BE2C (cell line): ENCODE measurements at regions not wholly inside any gene's neighbourhood (a gene's known extent, or its start where the extent isn't known, plus 50 kb on each side); places are given as distances from the start of the nearest gene placed in this dataset.

ENCODE experiments used
- DNase-seq: peaks from one replicate; pipeline ENCODE4 v3.0.0-alpha.2; 2020
- H3K27me3 ChIP-seq: fragments of 250-450 bp; sonication (Bioruptor Pico); 2 replicates; pipeline ENCODE4 v1.5.1; 2020; ENCODE audit warnings: mild to moderate bottlenecking
- H3K36me3 ChIP-seq: fragments of 250-450 bp; sonication (Bioruptor Pico); 2 replicates; pipeline ENCODE4 v1.5.1; 2020; ENCODE audit warnings: mild to moderate bottlenecking
- H3K4me1 ChIP-seq: fragments of 250-450 bp; sonication (Bioruptor Pico); 2 replicates; pipeline ENCODE4 v1.5.1; 2020
- H3K4me3 ChIP-seq: 2 replicates; pipeline ENCODE4 v1.5.1; 2011; ENCODE audit warnings: low read depth, low read length
- H3K9me3 ChIP-seq: fragments of 250-450 bp; sonication (Bioruptor Pico); 2 replicates; pipeline ENCODE4 v1.5.1; 2020
- TF ChIP-seq, protein P1 (sequence below): IDR thresholded peaks from 2 replicates; pipeline ENCODE4 v1.5.1; 2012; ENCODE audit warnings: mild to moderate bottlenecking, low read depth, low read length

- TF ChIP-seq, protein P1, sequence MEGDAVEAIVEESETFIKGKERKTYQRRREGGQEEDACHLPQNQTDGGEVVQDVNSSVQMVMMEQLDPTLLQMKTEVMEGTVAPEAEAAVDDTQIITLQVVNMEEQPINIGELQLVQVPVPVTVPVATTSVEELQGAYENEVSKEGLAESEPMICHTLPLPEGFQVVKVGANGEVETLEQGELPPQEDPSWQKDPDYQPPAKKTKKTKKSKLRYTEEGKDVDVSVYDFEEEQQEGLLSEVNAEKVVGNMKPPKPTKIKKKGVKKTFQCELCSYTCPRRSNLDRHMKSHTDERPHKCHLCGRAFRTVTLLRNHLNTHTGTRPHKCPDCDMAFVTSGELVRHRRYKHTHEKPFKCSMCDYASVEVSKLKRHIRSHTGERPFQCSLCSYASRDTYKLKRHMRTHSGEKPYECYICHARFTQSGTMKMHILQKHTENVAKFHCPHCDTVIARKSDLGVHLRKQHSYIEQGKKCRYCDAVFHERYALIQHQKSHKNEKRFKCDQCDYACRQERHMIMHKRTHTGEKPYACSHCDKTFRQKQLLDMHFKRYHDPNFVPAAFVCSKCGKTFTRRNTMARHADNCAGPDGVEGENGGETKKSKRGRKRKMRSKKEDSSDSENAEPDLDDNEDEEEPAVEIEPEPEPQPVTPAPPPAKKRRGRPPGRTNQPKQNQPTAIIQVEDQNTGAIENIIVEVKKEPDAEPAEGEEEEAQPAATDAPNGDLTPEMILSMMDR = no peak
- no peak for DNase-seq
- no peaks in the 10 kb centered on the region; the same call in 1 of the 2 replicates for H3K36me3 ChIP-seq
- no peaks in the 10 kb centered on the region for H3K9me3 ChIP-seq
- H3K27me3 ChIP-seq = no peaks in the 10 kb centered on the region
- no peak overlapping the region for H3K4me3 ChIP-seq
- no peaks in the 10 kb centered on the region for H3K4me1 ChIP-seq
Observed at GRCh38 chr14:84520711-84521338, 1009.1 kb upstream of the FLRT2 start.

- no peaks in the 10 kb centered on the region for H3K27me3 ChIP-seq
- DNase-seq = no peak
- no peaks in the 10 kb centered on the region for H3K9me3 ChIP-seq
- H3K36me3 ChIP-seq = no peaks in the 10 kb centered on the region; the same call in 1 of the 2 replicates
- TF ChIP-seq, protein P1 = no peak
- H3K4me1 ChIP-seq = no peaks in the 10 kb centered on the region
- no peak overlapping the region for H3K4me3 ChIP-seq
Observed at GRCh38 chr14:84523746-84524145, 1006.2 kb upstream of the FLRT2 start.

GRCh38 chr14:84527706-84528105 lies 1002.2 kb upstream of the FLRT2 start:
- Histone ChIP-seq H3K36me3 (no peaks in the 10 kb centered on the region; the same call in 1 of the 2 replicates), H3K4me3 (no peak overlapping the region), H3K27me3 (no peaks in the 10 kb centered on the region), H3K9me3 (no peaks in the 10 kb centered on the region), H3K4me1 (no peaks in the 10 kb centered on the region)
- DNase-seq = no peak
- TF ChIP-seq, protein P1 = no peak

GRCh38 chr14:84532016-84532415 lies 997.9 kb upstream of the FLRT2 start:
- TF ChIP-seq, protein P1 = no peak
- Histone ChIP-seq H3K27me3 (no peaks in the 10 kb centered on the region), H3K4me1 (no peaks in the 10 kb centered on the region), H3K9me3 (no peaks in the 10 kb centered on the region), H3K4me3 (no peak overlapping the region), H3K36me3 (no peaks in the 10 kb centered on the region)
- DNase-seq = no peak

DNA sequence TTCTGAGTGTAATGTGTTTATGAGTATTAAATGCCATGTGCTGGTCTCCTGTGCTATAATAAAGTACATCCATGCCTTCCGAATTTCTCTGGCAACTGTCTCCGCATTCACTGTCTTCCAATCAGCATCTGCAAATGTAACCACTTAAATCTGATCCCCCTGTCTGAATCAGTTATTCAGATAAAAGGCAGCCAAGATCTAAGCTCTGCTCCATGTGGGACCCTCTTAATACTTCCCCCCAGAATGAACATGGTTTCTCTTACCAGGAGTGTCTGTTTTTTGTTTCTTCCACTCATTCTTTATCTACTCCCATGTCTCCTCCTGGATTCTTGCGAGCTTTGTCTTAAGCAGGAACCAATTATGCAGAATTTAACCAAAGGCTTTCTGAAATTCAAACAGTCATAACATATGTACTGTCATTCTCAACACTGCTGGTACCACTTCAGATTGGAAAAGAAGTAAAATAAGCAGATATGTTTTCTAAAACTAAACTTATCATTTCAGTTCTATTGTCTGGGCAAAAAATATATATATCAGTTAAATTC lies 996.7 kb upstream of the FLRT2 start:
- no peak overlapping the region for H3K4me3 ChIP-seq
- TF ChIP-seq, protein P1 = no peak
- H3K4me1 ChIP-seq = no peaks in the 10 kb centered on the region
- no peaks in the 10 kb centered on the region for H3K9me3 ChIP-seq
- H3K36me3 ChIP-seq = no peaks in the 10 kb centered on the region
- no peak for DNase-seq
- no peaks in the 10 kb centered on the region for H3K27me3 ChIP-seq

- H3K27me3 ChIP-seq = no peaks in the 10 kb centered on the region
- no peak for DNase-seq
- TF ChIP-seq, protein P1 = no peak
- no peaks in the 10 kb centered on the region for H3K36me3 ChIP-seq
- H3K9me3 ChIP-seq = no peaks in the 10 kb centered on the region
- no peaks in the 10 kb centered on the region for H3K4me1 ChIP-seq
- no peak overlapping the region for H3K4me3 ChIP-seq
Observed at GRCh38 chr14:84533791-84534190, 996.2 kb upstream of the FLRT2 start.
